ENCODE measurements at regions not wholly inside any gene's neighbourhood (a gene's known extent, or its start where the extent isn't known, plus 50 kb on each side); places are given as distances from the start of the nearest gene placed in this dataset.

GRCh38 chr4:163810755-163811154, 316.3 kb downstream of the TMA16 start:
- H3K4me3 ChIP-seq (ENCODE audit: control insufficient read depth, low read depth, low read length), result no peak overlapping the region
- no peak for TF ChIP-seq CTCF (conservative IDR thresholded peaks at IDR 0.05; ENCODE audit: control insufficient read depth, insufficient read depth, low read depth, low read length)
- no peak for DNase-seq (ENCODE audit: low read depth)

- DNase-seq (ENCODE audit: low read depth), result no peak
- H3K4me3 ChIP-seq (ENCODE audit: control insufficient read depth, low read depth, low read length), result no peak overlapping the region
- TF ChIP-seq CTCF (conservative IDR thresholded peaks at IDR 0.05; ENCODE audit: control insufficient read depth, insufficient read depth, low read depth, low read length), result no peak
Observed at GRCh38 chr4:163815776-163816175, 321.3 kb downstream of the TMA16 start.

- H3K4me3 ChIP-seq (ENCODE audit: control insufficient read depth, low read depth, low read length), result no peak overlapping the region
- TF ChIP-seq CTCF (conservative IDR thresholded peaks at IDR 0.05; ENCODE audit: control insufficient read depth, insufficient read depth, low read depth, low read length), result no peak
- no peak for DNase-seq (ENCODE audit: low read depth)
Observed at GRCh38 chr4:163816494-163816893, 322.0 kb downstream of the TMA16 start.

- H3K4me3 ChIP-seq (ENCODE audit: control insufficient read depth, low read depth, low read length), result no peak overlapping the region
- no peak for TF ChIP-seq CTCF (conservative IDR thresholded peaks at IDR 0.05; ENCODE audit: control insufficient read depth, insufficient read depth, low read depth, low read length)
- DNase-seq (ENCODE audit: low read depth), result no peak
Observed at GRCh38 chr4:163818673-163819072, 324.2 kb downstream of the TMA16 start.

- no peak overlapping the region for H3K4me3 ChIP-seq (ENCODE audit: control insufficient read depth, low read depth, low read length)
- DNase-seq (ENCODE audit: low read depth), result no peak
- no peak for TF ChIP-seq CTCF (conservative IDR thresholded peaks at IDR 0.05; ENCODE audit: control insufficient read depth, insufficient read depth, low read depth, low read length)
Observed at GRCh38 chr4:163833669-163834068, 339.2 kb downstream of the TMA16 start.

GRCh38 chr4:163846008-163846407, 351.5 kb downstream of the TMA16 start:
- no peak overlapping the region for H3K4me3 ChIP-seq (ENCODE audit: control insufficient read depth, low read depth, low read length)
- DNase-seq (ENCODE audit: low read depth), result no peak
- TF ChIP-seq CTCF (conservative IDR thresholded peaks at IDR 0.05; ENCODE audit: control insufficient read depth, insufficient read depth, low read depth, low read length), result no peak

GRCh38 chr4:163852246-163852645, 357.8 kb downstream of the TMA16 start:
- DNase-seq (ENCODE audit: low read depth), result no peak
- H3K4me3 ChIP-seq (ENCODE audit: control insufficient read depth, low read depth, low read length), result no peak overlapping the region
- no peak for TF ChIP-seq CTCF (conservative IDR thresholded peaks at IDR 0.05; ENCODE audit: control insufficient read depth, insufficient read depth, low read depth, low read length)

Data from fibroblast of mammary gland (primary cell).